Loucy (cell line): ENCODE measurements at regions not wholly inside any gene's neighbourhood (a gene's known extent, or its start where the extent isn't known, plus 50 kb on each side); places are given as distances from the start of the nearest gene placed in this dataset.

Experiments
- EZH2phosphoT487 ChIP-seq: fragments of 200-600 bp; IDR thresholded peaks from 2 replicates; pipeline ENCODE4 v1.6.1; 2018; ENCODE audit warnings: antibody characterized with exemption, mild to moderate bottlenecking, moderate library complexity, borderline replicate concordance
- TF ChIP-seq, protein P1 (sequence below): fragments of 200-600 bp; sonication (generic); conservative IDR thresholded peaks from 2 replicates; pipeline ENCODE4 v1.5.1; 2014; ENCODE audit warnings: mild to moderate bottlenecking, antibody characterized with exemption, low read length

DNA sequence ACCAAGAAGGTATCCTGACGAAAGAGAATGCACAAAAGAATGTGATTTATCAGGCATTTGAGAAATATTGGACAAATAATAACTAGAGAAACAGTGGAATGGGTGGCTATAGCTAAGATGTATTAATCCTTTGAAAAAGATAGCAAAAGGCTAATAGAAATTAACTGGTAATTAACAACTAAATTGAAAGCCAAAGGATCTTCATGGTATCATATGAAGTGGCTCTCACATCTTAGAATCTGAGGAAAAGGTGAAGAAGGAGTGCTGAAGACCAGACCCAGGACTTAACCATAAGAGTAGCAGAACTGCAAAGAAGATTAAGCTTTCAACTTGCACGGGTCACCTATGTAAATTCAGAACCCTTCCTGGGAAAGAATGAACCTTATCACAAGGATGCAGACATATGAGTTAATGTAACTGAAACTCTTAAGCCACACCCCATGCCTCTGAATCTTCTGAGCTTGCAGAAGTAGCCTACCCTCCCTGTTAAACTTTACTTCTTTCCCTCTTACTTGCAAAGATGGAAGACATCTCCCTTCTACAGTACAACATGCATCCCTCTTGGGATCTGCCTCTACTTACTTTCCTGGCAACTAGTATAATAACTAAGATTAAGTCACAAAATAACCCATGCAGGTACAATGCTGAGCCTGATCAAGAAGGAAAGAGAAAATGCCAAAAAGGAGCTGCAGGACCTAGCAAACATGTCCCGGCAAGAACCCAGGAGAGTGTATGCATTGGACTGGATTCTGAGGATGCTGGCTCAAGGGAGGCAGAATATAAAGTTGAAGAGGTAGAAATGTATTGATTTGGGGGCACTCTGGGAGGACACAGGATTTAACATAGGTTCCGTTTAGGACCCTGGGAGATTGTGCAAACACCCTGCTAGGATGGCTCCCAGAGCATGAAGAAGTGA, 395.5 kb upstream of the SLC30A5 start:
- TF ChIP-seq, protein P1, sequence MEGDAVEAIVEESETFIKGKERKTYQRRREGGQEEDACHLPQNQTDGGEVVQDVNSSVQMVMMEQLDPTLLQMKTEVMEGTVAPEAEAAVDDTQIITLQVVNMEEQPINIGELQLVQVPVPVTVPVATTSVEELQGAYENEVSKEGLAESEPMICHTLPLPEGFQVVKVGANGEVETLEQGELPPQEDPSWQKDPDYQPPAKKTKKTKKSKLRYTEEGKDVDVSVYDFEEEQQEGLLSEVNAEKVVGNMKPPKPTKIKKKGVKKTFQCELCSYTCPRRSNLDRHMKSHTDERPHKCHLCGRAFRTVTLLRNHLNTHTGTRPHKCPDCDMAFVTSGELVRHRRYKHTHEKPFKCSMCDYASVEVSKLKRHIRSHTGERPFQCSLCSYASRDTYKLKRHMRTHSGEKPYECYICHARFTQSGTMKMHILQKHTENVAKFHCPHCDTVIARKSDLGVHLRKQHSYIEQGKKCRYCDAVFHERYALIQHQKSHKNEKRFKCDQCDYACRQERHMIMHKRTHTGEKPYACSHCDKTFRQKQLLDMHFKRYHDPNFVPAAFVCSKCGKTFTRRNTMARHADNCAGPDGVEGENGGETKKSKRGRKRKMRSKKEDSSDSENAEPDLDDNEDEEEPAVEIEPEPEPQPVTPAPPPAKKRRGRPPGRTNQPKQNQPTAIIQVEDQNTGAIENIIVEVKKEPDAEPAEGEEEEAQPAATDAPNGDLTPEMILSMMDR: no peak
- TF ChIP-seq EZH2phosphoT487: no peak
